ENCODE measurements at regions not wholly inside any gene's neighbourhood (a gene's known extent, or its start where the extent isn't known, plus 50 kb on each side); places are given as distances from the start of the nearest gene placed in this dataset.

GRCh38 chr13:79727086-79727485 lies 246.1 kb downstream of the NDFIP2 start:
- H2BK5ac ChIP-seq (ENCODE audit: insufficient read length, low read length): no peak overlapping the region
- no peak overlapping the region for H3K4me2 ChIP-seq (ENCODE audit: insufficient read depth, insufficient read length, low read length)
- no peaks in the 10 kb centered on the region for H3K27me3 ChIP-seq (ENCODE audit: insufficient read depth, low read length)
- Mint-ChIP-seq H3K4me1 (peaks cover 0 to 3% of the 10 kb centered on the region in 2 experiments; a peak in 1 of 4 replicates), H3K27ac (no peak overlapping the region), H3K4me3 (no peak overlapping the region), H3K9me3 (peaks cover 2 to 3% of the 10 kb centered on the region in 2 experiments; a peak in 3 of 5 replicates), H3K36me3 (ENCODE audit: insufficient read depth in 1 of 3, low read depth in 3 of 3) (no peaks in the 10 kb centered on the region; a peak in 1 of 7 replicates), H3K27me3 (ENCODE audit: low read depth) (no peaks in the 10 kb centered on the region)
- H3K27ac ChIP-seq (ENCODE audit: insufficient read length, low read depth, low read length): no peak overlapping the region
- H3K18ac ChIP-seq (ENCODE audit: insufficient read length, low read depth, low read length): no peak overlapping the region
- no peaks in the 10 kb centered on the region for H4K20me1 ChIP-seq (ENCODE audit: control insufficient read depth, insufficient read depth, insufficient read length)
- H3K14ac ChIP-seq (ENCODE audit: insufficient read depth, low read length): no peak overlapping the region
- no peak overlapping the region for H2BK120ac ChIP-seq (ENCODE audit: low read depth, low read length, poor library complexity, severe bottlenecking)
- no peak for DNase-seq
- no peak overlapping the region for H4K91ac ChIP-seq (ENCODE audit: insufficient read length, low read depth, low read length)
- no peak overlapping the region for H3K4ac ChIP-seq (ENCODE audit: low read depth, low read length)
- no peaks in the 10 kb centered on the region for H3K9me3 ChIP-seq (ENCODE audit: control insufficient read depth, low read depth, low read length)
- no peak overlapping the region for H2AFZ ChIP-seq (ENCODE audit: low read length)
- no peaks in the 10 kb centered on the region for H3K79me2 ChIP-seq (ENCODE audit: insufficient read depth, low read length)
- no peaks in the 10 kb centered on the region for H3K4me1 ChIP-seq (ENCODE audit: insufficient read depth, low read length)
- no peak overlapping the region for H3K56ac ChIP-seq (ENCODE audit: insufficient read length, low read depth, low read length)
- H3K23ac ChIP-seq (ENCODE audit: insufficient read length, low read depth, low read length): no peak overlapping the region
- no peak overlapping the region for H4K8ac ChIP-seq (replicated peaks; ENCODE audit: insufficient read length, low read depth, low read length)
- no peak overlapping the region for H2AK5ac ChIP-seq (ENCODE audit: insufficient read length, low read length)
- no peaks in the 10 kb centered on the region for H3K79me1 ChIP-seq (ENCODE audit: insufficient read depth, low read depth, low read length, poor library complexity, severe bottlenecking)
- no peak overlapping the region for H2BK20ac ChIP-seq (ENCODE audit: low read depth, low read length, poor library complexity, severe bottlenecking)
- TF ChIP-seq, protein P1, sequence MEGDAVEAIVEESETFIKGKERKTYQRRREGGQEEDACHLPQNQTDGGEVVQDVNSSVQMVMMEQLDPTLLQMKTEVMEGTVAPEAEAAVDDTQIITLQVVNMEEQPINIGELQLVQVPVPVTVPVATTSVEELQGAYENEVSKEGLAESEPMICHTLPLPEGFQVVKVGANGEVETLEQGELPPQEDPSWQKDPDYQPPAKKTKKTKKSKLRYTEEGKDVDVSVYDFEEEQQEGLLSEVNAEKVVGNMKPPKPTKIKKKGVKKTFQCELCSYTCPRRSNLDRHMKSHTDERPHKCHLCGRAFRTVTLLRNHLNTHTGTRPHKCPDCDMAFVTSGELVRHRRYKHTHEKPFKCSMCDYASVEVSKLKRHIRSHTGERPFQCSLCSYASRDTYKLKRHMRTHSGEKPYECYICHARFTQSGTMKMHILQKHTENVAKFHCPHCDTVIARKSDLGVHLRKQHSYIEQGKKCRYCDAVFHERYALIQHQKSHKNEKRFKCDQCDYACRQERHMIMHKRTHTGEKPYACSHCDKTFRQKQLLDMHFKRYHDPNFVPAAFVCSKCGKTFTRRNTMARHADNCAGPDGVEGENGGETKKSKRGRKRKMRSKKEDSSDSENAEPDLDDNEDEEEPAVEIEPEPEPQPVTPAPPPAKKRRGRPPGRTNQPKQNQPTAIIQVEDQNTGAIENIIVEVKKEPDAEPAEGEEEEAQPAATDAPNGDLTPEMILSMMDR (conservative IDR thresholded peaks at IDR 0.05): no peak
- H3K23me2 ChIP-seq (ENCODE audit: insufficient read length, low read depth, low read length, poor library complexity, severe bottlenecking): no peaks in the 10 kb centered on the region
- no peak overlapping the region for H2BK12ac ChIP-seq (ENCODE audit: insufficient read length, low read depth, low read length)
- no peak overlapping the region for H4K5ac ChIP-seq (ENCODE audit: insufficient read length, low read depth, low read length)
- no peak overlapping the region for H3K9ac ChIP-seq (ENCODE audit: extremely low read depth, insufficient read length, low read length)
- no peak overlapping the region for H3T11ph ChIP-seq (ENCODE audit: low read length)
- no peak overlapping the region for H2BK15ac ChIP-seq (ENCODE audit: low read depth, low read length)
